ENCODE measurements at regions not wholly inside any gene's neighbourhood (a gene's known extent, or its start where the extent isn't known, plus 50 kb on each side); places are given as distances from the start of the nearest gene placed in this dataset.

GRCh38 chr7:84823530-84823929, 363.3 kb downstream of the SEMA3D start:
- no peak for TF ChIP-seq CTCF (IDR thresholded peaks at IDR 0.05)
- H3K36me3 ChIP-seq (ENCODE audit: control insufficient read depth, insufficient read depth, low read length): no peaks in the 10 kb centered on the region
- no peaks in the 10 kb centered on the region for H3K27me3 ChIP-seq (ENCODE audit: control insufficient read depth, insufficient read depth, low read length)
- no peak overlapping the region for H3K4me2 ChIP-seq (ENCODE audit: low read length)
- H2AFZ ChIP-seq: no peak overlapping the region
- no peak overlapping the region for H3K9ac ChIP-seq
- no peaks in the 10 kb centered on the region for H3K79me2 ChIP-seq
- no peak overlapping the region for H3K27ac ChIP-seq
- no peaks in the 10 kb centered on the region for H3K4me1 ChIP-seq
- H3K4me3 ChIP-seq (ENCODE audit: low read depth, low read length): no peak overlapping the region
- H3K9me3 ChIP-seq (ENCODE audit: control insufficient read depth, low read length): no peaks in the 10 kb centered on the region

- TF ChIP-seq CTCF (IDR thresholded peaks at IDR 0.05): no peak
Measured at GRCh38 chr7:84822941-84823510, 363.8 kb downstream of the SEMA3D start.

GRCh38 chr7:84821671-84822534, 365.0 kb downstream of the SEMA3D start:
- H3K4me2 ChIP-seq (ENCODE audit: low read length): no peak overlapping the region
- H3K36me3 ChIP-seq (ENCODE audit: control insufficient read depth, insufficient read depth, low read length): no peaks in the 10 kb centered on the region
- H3K4me3 ChIP-seq (ENCODE audit: low read depth, low read length): no peak overlapping the region
- H2AFZ ChIP-seq: no peak overlapping the region
- no peaks in the 10 kb centered on the region for H3K9me3 ChIP-seq (ENCODE audit: control insufficient read depth, low read length)
- H3K79me2 ChIP-seq: no peaks in the 10 kb centered on the region
- no peak overlapping the region for H3K27ac ChIP-seq
- H3K9ac ChIP-seq: no peak overlapping the region
- TF ChIP-seq CTCF (IDR thresholded peaks at IDR 0.05): no peak
- no peaks in the 10 kb centered on the region for H3K4me1 ChIP-seq
- H3K27me3 ChIP-seq (ENCODE audit: control insufficient read depth, insufficient read depth, low read length): no peaks in the 10 kb centered on the region

More at GRCh38 chr7:84822941-84823510, 363.8 kb downstream of the SEMA3D start:
- H3K79me2 ChIP-seq: no peaks in the 10 kb centered on the region
- H3K4me3 ChIP-seq (ENCODE audit: low read depth, low read length): no peak overlapping the region
- H3K27me3 ChIP-seq (ENCODE audit: control insufficient read depth, insufficient read depth, low read length): no peaks in the 10 kb centered on the region
- H3K27ac ChIP-seq: no peak overlapping the region
- no peak overlapping the region for H3K4me2 ChIP-seq (ENCODE audit: low read length)
- no peak overlapping the region for H2AFZ ChIP-seq
- H3K4me1 ChIP-seq: no peaks in the 10 kb centered on the region
- H3K9me3 ChIP-seq (ENCODE audit: control insufficient read depth, low read length): no peaks in the 10 kb centered on the region
- H3K36me3 ChIP-seq (ENCODE audit: control insufficient read depth, insufficient read depth, low read length): no peaks in the 10 kb centered on the region
- H3K9ac ChIP-seq: no peak overlapping the region

GRCh38 chr7:84820481-84820880, 366.4 kb downstream of the SEMA3D start:
- Histone ChIP-seq H3K9ac (no peak overlapping the region), H3K36me3 (ENCODE audit: control insufficient read depth, insufficient read depth, low read length) (no peaks in the 10 kb centered on the region), H3K27me3 (ENCODE audit: control insufficient read depth, insufficient read depth, low read length) (no peaks in the 10 kb centered on the region), H3K9me3 (ENCODE audit: control insufficient read depth, low read length) (no peaks in the 10 kb centered on the region), H3K27ac (no peak overlapping the region), H2AFZ (no peak overlapping the region), H3K79me2 (no peaks in the 10 kb centered on the region), H3K4me1 (no peaks in the 10 kb centered on the region), H3K4me3 (ENCODE audit: low read depth, low read length) (no peak overlapping the region), H3K4me2 (ENCODE audit: low read length) (no peak overlapping the region)
- no peak for TF ChIP-seq CTCF (IDR thresholded peaks at IDR 0.05)

Data from parathyroid adenoma (tissue), 2 donors.